OCI-LY1 (cell line): ENCODE measurements at regions not wholly inside any gene's neighbourhood (a gene's known extent, or its start where the extent isn't known, plus 50 kb on each side); places are given as distances from the start of the nearest gene placed in this dataset.

Source experiments
- EZH2 ChIP-seq: fragments of 200-600 bp; sonication (generic), shearing (Covaris generic); IDR thresholded peaks from 2 replicates; pipeline ENCODE4 v1.8.0; 2017; ENCODE audit warnings: borderline replicate concordance, mixed run types, mild to moderate bottlenecking, antibody characterized with exemption, low read length, moderate library complexity, mixed read lengths
- TF ChIP-seq, protein P1 (sequence below): fragments of 200-600 bp; sonication (generic), shearing (Covaris generic); IDR thresholded peaks from 2 replicates; pipeline ENCODE4 v1.5.1; 2017; ENCODE audit warnings: mild to moderate bottlenecking, antibody characterized with exemption, low read length, moderate library complexity, mixed read lengths

DNA sequence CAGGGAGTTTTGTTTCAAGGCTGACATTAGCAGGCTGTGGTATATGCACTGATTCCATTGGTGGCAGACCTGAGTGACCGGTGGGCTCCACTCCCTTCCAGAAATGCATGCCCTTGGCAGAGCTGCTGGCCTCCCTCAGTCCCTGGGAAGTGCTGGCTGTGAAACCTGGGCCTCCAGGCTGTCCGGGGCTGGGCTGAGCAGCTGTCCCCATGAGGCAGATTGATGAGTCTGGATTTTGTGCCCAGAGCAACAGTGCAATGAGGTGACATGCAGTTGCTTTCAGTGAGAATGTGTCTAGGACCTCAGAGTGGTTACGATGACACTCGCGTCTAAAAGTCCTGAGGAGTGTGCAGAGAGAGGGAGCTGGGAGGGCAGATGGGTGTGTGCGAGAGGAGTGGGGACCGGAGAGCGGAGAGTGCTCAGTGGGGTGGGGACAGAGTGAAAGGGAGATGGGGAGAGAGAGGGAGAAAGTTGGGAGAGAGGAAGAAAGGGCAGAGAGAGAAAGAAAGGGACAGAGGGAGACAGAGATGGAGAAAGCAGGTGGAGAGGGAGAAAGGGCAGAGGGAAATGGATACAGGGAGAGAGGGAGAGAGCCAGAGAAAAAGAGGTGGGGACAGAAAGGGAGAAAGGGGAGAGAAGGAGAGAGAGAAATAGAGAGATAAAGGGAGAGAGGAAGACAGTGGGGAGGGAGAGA lies 978.3 kb downstream of the BRD1 start:
- TF ChIP-seq, protein P1, sequence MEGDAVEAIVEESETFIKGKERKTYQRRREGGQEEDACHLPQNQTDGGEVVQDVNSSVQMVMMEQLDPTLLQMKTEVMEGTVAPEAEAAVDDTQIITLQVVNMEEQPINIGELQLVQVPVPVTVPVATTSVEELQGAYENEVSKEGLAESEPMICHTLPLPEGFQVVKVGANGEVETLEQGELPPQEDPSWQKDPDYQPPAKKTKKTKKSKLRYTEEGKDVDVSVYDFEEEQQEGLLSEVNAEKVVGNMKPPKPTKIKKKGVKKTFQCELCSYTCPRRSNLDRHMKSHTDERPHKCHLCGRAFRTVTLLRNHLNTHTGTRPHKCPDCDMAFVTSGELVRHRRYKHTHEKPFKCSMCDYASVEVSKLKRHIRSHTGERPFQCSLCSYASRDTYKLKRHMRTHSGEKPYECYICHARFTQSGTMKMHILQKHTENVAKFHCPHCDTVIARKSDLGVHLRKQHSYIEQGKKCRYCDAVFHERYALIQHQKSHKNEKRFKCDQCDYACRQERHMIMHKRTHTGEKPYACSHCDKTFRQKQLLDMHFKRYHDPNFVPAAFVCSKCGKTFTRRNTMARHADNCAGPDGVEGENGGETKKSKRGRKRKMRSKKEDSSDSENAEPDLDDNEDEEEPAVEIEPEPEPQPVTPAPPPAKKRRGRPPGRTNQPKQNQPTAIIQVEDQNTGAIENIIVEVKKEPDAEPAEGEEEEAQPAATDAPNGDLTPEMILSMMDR = no peak
- TF ChIP-seq EZH2 = no peak
